Stimulated activated CD4-positive, alpha-beta T cell treated with anti-CD3 and anti-CD28 coated beads, Interleukin-2, amount 100 ng/mL, for 4 hours (primary cell): ENCODE measurements at regions not wholly inside any gene's neighbourhood (a gene's known extent, or its start where the extent isn't known, plus 50 kb on each side); places are given as distances from the start of the nearest gene placed in this dataset.

Experiments used
- DNase-seq: peaks from one replicate; pipeline ENCODE4 v3.0.0-alpha.2; 2020; ENCODE audit warnings: low read depth

DNA sequence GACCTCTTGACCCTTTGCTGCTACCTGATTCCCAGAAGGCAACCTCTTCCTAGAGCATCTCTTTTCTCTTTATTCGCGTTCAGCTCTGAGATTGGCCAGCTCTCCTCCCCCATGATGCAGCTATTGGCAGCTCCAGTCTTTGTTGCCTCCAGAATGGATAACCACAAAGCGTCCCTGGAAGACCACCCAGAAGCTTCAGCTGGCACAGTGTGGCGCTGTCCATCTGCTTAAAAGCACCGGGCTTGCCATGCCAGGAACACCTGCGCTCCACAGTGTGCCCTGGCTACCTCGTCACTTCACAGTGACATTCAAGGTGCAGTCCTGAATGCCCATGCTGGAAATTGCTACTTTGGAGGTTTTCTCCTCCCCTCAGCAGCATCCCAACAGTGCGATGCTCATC is 353.9 kb downstream of the LMO4 start:
- DNase-seq, result no peak

- no peak for DNase-seq
Measured at GRCh38 chr1:87683196-87683956, 354.7 kb downstream of the LMO4 start.

DNA sequence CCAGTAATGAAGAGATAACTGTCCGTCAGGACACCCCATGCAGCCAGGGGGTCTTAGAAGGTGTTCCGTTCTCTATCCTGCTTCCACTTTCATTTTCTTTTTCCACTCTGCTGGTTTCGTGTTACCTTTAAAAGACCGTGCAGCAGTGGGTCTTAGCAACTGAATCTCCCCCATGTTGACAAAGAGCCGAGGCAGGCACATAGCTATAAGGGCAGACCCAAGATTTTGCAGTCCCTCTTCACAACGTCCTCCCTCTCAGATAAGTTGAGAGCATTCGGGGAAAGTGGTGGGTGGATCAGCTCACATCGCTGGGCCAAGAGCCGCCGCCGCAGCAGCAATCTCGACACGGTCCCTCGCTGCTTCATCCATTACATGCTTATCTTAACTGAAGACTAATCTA is 355.5 kb downstream of the LMO4 start:
- DNase-seq, result no peak

GRCh38 chr1:87684713-87685205 is 356.1 kb downstream of the LMO4 start:
- no peak for DNase-seq

DNA sequence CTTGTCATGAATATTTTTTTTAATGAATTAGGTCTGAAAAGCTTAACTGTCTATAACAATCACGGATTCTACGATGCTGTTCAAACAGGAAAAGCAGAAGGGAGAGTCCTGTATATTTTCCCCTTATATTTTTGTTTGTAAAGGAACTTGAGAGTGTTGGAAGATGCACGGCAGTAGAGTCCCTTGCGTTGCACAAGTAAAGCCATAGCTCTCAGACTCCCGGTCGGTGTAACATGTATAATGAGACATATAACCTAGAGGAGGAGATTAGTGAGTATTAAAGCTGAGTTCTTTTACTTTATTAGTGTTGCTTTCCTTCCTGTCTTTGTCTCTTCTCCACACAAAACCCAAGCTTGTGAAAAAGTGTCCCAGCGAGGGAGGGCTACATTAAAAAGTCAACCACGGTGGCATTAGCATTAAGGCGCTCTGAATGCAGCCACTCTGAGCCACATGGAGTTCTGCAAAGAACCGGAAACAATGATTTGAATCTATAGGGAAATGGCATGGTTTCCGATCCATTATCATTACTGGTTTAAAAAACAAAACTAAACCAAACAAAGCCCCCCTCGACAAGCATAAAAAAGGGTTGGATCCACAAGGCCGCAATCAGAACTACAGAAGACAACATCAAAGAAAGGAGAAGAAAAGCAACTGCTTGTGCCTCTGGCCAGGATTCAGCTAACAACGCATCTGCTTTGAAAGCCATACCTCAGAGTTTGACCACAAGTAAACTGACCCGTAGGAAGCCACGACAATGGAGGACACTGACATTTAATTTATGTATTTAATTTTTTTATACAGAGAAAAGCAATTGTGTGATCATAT is 356.8 kb downstream of the LMO4 start:
- DNase-seq, result no peak

DNA sequence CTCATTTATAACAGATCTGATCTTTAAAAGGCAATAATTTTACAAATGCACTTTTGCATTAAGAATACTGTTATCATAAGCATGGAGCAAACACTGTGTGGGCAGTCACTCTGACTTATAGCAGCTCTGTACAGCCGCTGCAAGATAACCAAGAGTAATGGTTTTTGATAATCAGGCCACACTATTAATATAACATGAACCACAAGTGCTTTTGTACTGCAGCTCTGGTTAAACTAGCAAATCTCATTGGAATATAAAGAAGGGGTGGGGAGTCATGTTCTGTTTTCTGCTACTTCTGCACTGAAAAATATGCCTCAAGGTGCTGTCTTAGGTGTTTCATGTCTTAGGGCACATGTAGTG is 357.4 kb downstream of the LMO4 start:
- no peak for DNase-seq

GRCh38 chr1:87686671-87687070 is 358.0 kb downstream of the LMO4 start:
- DNase-seq, result no peak

- no peak for DNase-seq
Measured at GRCh38 chr1:87688136-87688535, 359.5 kb downstream of the LMO4 start.

DNA sequence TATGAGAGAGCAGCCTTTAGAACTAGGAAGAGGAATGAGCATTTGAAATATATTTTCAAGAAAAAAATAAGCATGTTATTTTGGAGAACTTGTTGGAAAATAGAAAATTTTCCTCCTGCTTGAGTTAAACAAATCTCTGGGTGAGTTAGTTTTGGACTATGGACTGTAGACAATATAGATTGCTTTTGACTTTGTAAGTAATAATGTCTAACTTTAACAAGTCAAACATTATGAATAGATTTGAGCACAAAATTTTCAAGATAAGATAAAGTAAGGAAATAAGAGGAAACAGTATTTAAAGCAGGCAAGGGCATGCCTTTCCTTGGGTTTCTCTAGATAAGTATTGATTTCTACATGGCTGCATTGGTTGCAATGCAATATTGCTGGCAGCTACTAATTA is 360.8 kb downstream of the LMO4 start:
- DNase-seq, result no peak

DNA sequence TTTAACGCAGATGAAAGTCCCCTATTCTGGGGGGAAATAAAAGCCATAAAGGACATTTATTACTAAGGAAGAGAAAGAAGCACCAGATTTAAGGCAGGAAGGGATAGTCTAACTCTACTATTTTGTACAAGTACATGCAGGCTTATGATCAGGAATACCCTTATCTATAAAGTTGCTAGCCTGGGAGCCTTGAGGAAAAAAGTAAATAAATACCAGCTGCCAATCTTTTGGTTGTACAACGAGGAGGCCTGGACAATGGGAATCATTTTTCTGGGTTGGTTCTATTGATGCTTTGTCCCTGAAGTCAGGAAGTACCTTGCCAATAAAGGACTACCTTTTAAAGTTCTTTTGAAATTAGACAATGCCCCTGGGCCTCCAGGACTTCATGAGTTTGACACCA is 367.8 kb downstream of the LMO4 start:
- no peak for DNase-seq

DNA sequence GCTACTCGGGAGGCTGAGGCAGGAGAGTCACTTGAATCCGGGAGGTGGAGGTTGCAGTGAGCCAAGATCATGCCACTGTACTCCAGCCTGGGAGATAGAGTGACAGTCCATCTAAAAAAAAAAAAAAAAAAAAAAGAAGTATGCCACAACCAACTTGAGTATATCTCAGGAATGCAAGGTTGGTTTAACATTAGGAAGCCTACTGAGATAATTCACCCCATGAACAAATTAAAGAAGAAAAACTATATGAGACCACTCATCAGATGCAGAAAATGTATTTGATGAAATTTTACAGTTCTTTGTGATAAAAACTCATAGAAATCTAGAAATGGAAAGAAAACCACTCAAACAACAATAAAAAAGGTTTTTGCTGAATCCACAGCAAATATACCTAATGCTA is 373.8 kb downstream of the LMO4 start:
- DNase-seq, result no peak

GRCh38 chr1:87705233-87705632 is 376.6 kb downstream of the LMO4 start:
- DNase-seq, result no peak

- DNase-seq, result no peak
Measured at GRCh38 chr1:87706203-87706602, 377.5 kb downstream of the LMO4 start.

DNA sequence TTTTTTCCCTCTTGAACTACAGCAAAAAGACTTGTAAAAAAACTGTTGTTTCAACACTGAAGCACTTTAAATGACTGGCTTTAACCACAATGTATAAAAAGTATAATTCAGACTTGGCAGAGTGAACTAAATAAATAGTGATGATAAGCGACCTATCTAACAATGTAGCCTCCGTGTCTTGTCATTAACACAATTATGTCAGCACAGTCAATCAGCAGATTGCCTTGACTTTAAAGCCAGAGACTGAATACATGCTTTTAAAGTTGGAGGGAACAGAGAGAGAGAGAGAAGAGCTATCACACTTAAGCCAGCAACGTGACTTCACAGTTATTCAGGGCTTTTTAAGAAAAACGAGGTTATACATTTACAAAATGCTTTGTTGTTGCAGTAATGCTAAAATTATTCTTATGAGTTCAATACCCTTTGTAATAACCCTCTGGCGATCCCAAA is 378.1 kb downstream of the LMO4 start:
- no peak for DNase-seq

- no peak for DNase-seq
Measured at GRCh38 chr1:87707411-87707810, 378.7 kb downstream of the LMO4 start.

- no peak for DNase-seq
Measured at GRCh38 chr1:87712261-87713010, 383.8 kb downstream of the LMO4 start.

- no peak for DNase-seq
Measured at GRCh38 chr1:87714278-87714677, 385.6 kb downstream of the LMO4 start.

DNA sequence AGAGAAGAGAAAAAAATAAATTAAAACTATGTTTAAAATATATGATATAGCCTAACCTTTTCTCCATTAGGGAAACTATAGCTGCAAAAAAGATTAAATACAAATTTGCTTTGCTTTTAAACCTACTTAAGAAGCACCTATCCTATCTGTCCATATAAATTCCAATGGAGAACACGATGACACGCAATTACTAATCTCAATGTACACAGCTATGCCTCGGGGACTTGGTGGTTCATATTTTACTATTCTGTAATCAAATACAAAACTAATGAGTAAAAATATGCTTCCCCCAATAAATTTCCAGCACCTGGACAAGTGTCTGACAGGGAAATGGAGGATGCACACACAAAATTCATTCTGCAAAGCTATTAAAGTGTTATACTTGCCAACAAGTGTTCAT is 386.4 kb downstream of the LMO4 start:
- no peak for DNase-seq

GRCh38 chr1:87715471-87715870 is 386.8 kb downstream of the LMO4 start:
- DNase-seq, result no peak

DNA sequence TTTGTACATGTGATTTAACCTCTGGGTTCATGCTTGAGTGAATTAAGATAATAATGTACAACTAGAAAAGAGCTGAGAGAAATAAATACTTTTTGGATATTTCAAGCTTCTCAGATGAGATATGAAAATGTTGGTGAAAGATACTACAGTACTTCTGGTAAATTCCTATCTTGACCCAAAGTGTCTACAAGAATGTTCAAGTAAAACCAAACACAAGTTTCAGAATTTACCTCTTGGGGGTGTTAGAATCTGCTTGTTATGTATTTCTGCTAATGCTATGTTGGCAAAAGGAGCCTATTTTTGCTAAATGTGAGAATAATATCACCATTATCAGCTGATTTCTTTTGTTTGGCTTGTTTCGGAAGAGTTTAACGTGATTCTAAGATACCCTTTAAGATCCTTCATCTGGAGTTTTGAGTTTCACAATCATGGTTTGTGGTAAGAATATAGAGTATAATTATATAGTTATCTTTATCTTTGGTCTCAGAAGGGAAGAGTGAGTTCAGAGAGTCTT is 388.5 kb downstream of the LMO4 start:
- DNase-seq, result no peak

GRCh38 chr1:87718241-87718950 is 389.7 kb downstream of the LMO4 start:
- no peak for DNase-seq

DNA sequence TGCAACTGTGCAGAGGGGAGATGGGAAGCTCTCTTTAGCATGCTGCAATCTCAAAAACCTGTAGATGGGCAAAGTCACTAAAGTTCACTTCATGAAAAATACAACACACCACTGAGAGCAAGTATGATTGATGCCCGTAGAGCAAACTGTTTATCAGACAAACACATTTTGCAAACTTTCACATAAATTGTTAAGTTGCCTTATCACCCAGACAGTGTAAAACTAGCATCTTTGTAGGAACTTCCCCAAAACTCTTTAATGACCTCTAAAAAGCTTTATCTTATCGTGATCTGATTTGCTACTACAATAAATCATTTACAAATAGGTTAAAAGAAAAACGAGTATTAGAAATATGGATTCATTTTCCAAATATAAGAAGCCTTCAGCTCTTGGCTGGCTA is 391.0 kb downstream of the LMO4 start:
- DNase-seq, result no peak
